Right lobe of liver (tissue), 6 donors: ENCODE measurements at regions not wholly inside any gene's neighbourhood (a gene's known extent, or its start where the extent isn't known, plus 50 kb on each side); places are given as distances from the start of the nearest gene placed in this dataset.
"Not testable (repeated sequence)": the region's sequence is repeated elsewhere in the genome, so short reads cannot be mapped to it uniquely, and the experiment has no call there.

Experiments
- ATAC-seq, 4 donors: fragments of 200-7000 bp; cut with Tn5 transposase; one replicate each; pipeline ENCODE4 v1.9.1; 2020; ENCODE audit warnings: mild to moderate bottlenecking in 4 of 4, moderate library complexity in 4 of 4
- DNase-seq, 3 donors: peaks; one replicate each; pipeline ENCODE4 v3.0.0-alpha.2; 2020
- H3K27ac ChIP-seq, 3 donors: fragments of 200-600 bp; one replicate each; pipeline ENCODE4 v1.8.0; 2022
- H3K27me3 ChIP-seq, 2 donors: fragments of 200-600 bp; one replicate each; pipeline ENCODE4 v1.8.0; 2022
- H3K36me3 ChIP-seq, 4 donors: fragments of 200-600 bp; sonication (generic) in 1 of 4; one replicate each; pipeline versions ENCODE4 v1.5.1 to v1.8.0; 2017 to 2022; ENCODE audit warnings: control low read depth in 1 of 4
- H3K4me1 ChIP-seq, 4 donors: fragments of 200-600 bp; sonication (generic) in 1 of 4; one replicate each; pipeline versions ENCODE4 v1.5.1 to v1.8.0; 2017 to 2022; ENCODE audit warnings: control low read depth in 1 of 4
- H3K4me3 ChIP-seq, 3 donors: fragments of 200-600 bp; one replicate each; pipeline ENCODE4 v1.8.0; 2022
- H3K9me3 ChIP-seq, 4 donors: fragments of 200-600 bp; sonication (generic) in 1 of 4; one replicate each; pipeline versions ENCODE4 v1.5.1 to v1.8.0; 2017 to 2022; ENCODE audit warnings: control low read depth in 1 of 4
- POLR2A ChIP-seq: fragments of 450-650 bp; IDR thresholded peaks from one replicate; pipeline ENCODE4 v1.6.1; 2017; ENCODE audit warnings: antibody characterized with exemption, mild to moderate bottlenecking
- WGBS: methylation state at CpG from one replicate; pipeline ENCODE4 v1.1.6; 2018; ENCODE audit warnings: low coverage, low lambda C conversion rate; ENCODE audit not compliant: insufficient coverage; ENCODE audit errors: missing lambda C conversion rate; 5-methylcytosine and 5-hydroxymethylcytosine counted together
- intact Hi-C, 2 donors: fragments of 100-400 bp; cut with DNase I; formaldehyde crosslinking; loops; one replicate each; pipeline versions ENCODE4 v1.11.2 to v1.14.1; 2022
- TF ChIP-seq, protein P1 (sequence below), 4 donors: fragments of 200-600 bp in 3 of 4; fragments of 450-650 bp in 1 of 4; IDR thresholded peaks; one replicate each; pipeline versions ENCODE4 v1.5.1 to v1.8.0; 2016 to 2022; ENCODE audit warnings: antibody characterized with exemption in 4 of 4, mild to moderate bottlenecking in 2 of 4
- donor health status: DM: no; HTN: yes; CAD: no.
- donor health status: DM: no; HTN: no; CAD: no.
- donor health status: DM: no; HTN: no; CAD: no.
- donor health status: DM: no; HTN: yes; CAD: no.
- donor health status: DM: no; HTN: yes; CAD: no.

DNA sequence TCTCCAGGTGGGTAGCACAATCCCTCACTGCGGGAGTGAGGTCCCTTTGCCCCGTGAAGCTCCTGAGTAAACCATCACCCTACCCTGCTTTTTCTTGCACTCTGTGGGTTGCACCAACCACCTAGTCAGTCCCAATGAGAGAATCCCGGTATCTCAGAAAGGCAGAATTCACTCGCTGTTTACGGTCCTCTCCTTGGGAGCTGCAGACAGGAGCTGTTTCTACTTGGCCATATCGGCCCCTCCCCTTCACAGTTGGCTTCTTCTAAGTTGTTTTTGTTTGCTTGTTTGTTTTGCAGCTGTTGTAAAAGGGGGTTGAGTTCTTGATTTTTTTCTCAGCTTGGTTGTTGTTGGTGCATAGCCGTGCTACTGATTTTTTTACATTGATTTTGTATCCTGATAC is 237.0 kb upstream of the RASA1 start:
- no peaks in the 10 kb centered on the region for H3K9me3 ChIP-seq
- H3K4me3 ChIP-seq, result no peak overlapping the region
- H3K4me1 ChIP-seq, result no peaks in the 10 kb centered on the region
- no peak for TF ChIP-seq POLR2A
- TF ChIP-seq, protein P1, sequence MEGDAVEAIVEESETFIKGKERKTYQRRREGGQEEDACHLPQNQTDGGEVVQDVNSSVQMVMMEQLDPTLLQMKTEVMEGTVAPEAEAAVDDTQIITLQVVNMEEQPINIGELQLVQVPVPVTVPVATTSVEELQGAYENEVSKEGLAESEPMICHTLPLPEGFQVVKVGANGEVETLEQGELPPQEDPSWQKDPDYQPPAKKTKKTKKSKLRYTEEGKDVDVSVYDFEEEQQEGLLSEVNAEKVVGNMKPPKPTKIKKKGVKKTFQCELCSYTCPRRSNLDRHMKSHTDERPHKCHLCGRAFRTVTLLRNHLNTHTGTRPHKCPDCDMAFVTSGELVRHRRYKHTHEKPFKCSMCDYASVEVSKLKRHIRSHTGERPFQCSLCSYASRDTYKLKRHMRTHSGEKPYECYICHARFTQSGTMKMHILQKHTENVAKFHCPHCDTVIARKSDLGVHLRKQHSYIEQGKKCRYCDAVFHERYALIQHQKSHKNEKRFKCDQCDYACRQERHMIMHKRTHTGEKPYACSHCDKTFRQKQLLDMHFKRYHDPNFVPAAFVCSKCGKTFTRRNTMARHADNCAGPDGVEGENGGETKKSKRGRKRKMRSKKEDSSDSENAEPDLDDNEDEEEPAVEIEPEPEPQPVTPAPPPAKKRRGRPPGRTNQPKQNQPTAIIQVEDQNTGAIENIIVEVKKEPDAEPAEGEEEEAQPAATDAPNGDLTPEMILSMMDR (IDR thresholded peaks at IDR 0.05), result no peak
- H3K27ac ChIP-seq, result no peak overlapping the region
- DNase-seq (no peak), ATAC-seq (no peak)
- intact Hi-C loops, result no loop called here
- H3K36me3 ChIP-seq, result no peaks in the 10 kb centered on the region
- no peaks in the 10 kb centered on the region for H3K27me3 ChIP-seq
- 58% methylated on average over 7 of the region's 7 CpGs for whole genome bisulfite sequencing

DNA sequence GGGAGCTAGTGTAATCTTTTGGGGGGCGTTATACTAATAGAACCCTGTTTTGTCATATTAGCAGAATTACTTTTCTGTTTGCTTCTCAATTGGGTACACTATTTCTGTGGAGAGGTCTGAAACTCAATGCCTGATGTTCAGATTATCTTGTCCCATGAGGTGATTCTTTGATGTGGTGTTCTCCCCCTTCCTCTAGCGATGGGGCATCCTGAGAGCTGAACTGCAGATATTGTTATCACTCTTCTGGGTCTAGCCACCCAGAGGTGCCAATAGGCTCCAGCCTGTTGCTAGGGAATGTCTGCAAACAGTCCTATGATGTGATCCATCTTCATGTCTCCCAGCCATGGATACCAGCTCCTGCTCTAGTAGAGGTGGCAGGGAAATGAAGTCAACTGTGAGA is 233.1 kb upstream of the RASA1 start:
- DNase-seq, result no peak
- no peak for ATAC-seq
- no peaks in the 10 kb centered on the region for H3K4me1 ChIP-seq
- H3K36me3 ChIP-seq, result no peaks in the 10 kb centered on the region
- intact Hi-C loops, result no loop called here
- no peaks in the 10 kb centered on the region for H3K9me3 ChIP-seq
- no peak overlapping the region for H3K4me3 ChIP-seq
- no peaks in the 10 kb centered on the region for H3K27me3 ChIP-seq
- 41% methylated on average over 2 of the region's 2 CpGs for WGBS
- no peak for TF ChIP-seq POLR2A
- TF ChIP-seq, protein P1 (IDR thresholded peaks at IDR 0.05), result no peak
- no peak overlapping the region for H3K27ac ChIP-seq

DNA sequence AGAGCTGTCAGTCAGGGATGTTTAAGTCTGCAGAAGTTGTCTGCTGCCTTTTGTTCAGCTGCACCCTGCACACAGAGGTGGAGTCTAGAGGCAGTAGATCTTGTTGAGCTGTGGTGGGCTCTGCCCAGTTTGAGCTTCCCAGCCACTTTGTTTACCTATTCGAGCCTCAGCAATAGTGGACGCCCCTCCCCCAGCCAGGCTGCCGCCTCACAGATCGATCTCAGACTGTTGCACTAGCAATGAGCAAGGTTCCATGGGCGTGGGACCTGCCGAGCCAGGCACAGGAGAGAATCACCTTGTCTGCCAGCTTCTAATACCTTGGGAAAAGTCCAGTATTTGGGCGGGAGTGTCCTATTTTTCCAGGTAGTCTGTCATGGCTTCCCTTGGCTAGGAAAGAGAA is 225.1 kb upstream of the RASA1 start:
- no peak for TF ChIP-seq POLR2A
- TF ChIP-seq, protein P1 (IDR thresholded peaks at IDR 0.05), result no peak
- Histone ChIP-seq H3K9me3 (no peaks in the 10 kb centered on the region), H3K4me1 (no peaks in the 10 kb centered on the region), H3K27ac (no peak overlapping the region), H3K36me3 (no peaks in the 10 kb centered on the region), H3K27me3 (no peaks in the 10 kb centered on the region), H3K4me3 (no peak overlapping the region)
- ATAC-seq (no peak), DNase-seq (no peak)
- intact Hi-C loops, result no loop called here
- 50% methylated on average over 1 of the region's 7 CpGs for WGBS

DNA sequence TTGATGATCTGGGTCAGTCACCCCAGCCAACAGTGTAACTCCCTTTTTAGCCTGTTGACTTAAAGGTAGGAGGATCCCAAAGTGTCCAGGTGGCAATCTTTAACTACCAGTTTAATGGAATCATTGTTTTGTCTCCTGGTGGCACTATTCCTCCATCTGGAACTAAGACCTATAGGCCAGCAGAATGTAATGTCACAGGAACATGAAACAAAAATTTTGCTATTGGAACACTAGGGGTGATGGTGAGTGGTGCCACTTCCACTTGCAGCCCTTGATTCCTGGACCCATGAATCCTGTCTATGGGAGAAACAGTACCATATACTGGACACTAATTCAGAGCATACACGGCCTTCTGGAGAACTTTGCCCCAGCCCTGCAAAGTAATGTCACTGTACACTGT is 219.5 kb upstream of the RASA1 start:
- no peak for ATAC-seq
- intact Hi-C loops, result no loop called here
- no peaks in the 10 kb centered on the region for H3K4me1 ChIP-seq

DNA sequence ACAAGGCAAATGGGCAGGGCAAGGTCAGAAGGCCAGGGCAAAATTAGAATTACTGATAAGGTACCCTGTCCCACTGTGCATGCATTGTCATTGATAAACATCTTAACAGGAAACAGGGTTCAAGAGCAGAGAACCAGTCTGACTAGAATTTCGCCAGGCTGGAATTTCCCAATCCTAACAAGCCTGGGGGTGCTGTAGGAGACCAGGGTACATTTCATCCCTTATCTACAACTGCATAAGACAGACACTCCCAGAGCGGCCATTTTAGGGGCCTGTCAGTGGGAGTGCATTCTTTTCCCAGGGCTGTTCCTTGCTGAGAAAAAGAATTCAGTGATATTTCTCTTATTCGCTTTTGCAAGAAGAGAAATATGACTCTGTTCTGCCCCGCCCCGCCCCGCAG is 218.7 kb upstream of the RASA1 start:
- H3K27ac ChIP-seq, H3K36me3 ChIP-seq, H3K4me1 ChIP-seq, ATAC-seq, H3K27me3 ChIP-seq, intact Hi-C loops, H3K4me3 ChIP-seq, H3K9me3 ChIP-seq, DNase-seq: not testable (repeated sequence)
- WGBS, result 71% methylated on average over 5 of the region's 6 CpGs

More for the DNA sequence above, 219.5 kb upstream of the RASA1 start:
- Histone ChIP-seq H3K27me3 (no peaks in the 10 kb centered on the region), H3K4me3 (no peak overlapping the region), H3K9me3 (no peaks in the 10 kb centered on the region), H3K36me3 (no peaks in the 10 kb centered on the region), H3K27ac (no peak overlapping the region)
- no CpG with 5 or more reads among the region's 1 CpG for WGBS
- no peak for DNase-seq
- no peak for TF ChIP-seq POLR2A
- TF ChIP-seq, protein P1 (IDR thresholded peaks at IDR 0.05), result no peak
